ENCODE measurements at regions not wholly inside any gene's neighbourhood (a gene's known extent, or its start where the extent isn't known, plus 50 kb on each side); places are given as distances from the start of the nearest gene placed in this dataset.

DNA sequence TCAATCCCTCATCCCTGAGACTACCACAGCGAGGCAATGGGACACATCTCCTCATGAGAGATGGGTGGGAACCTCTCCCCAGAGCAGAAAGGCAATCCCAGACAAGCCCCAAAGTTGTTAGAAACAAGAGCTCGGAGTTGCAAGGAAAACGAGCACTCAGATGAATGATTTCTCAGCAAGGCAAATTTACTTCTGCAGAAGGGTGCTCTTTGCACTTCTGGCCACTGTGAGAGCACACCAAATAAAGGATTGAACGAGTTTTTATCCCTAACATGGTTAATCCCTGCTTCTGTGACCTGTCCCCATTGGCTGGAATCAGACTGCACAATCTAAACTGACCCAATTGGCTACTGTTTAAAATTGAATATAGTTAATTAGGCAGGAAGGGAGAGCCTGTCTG lies 339.1 kb upstream of the POU1F1 start:
- H3K4me3 Mint-ChIP-seq, result no peak overlapping the region
- no peak overlapping the region for H3K4me2 ChIP-seq (ENCODE audit: insufficient read depth, insufficient read length, low read length)
- H3K36me3 Mint-ChIP-seq (ENCODE audit: insufficient read depth in 1 of 3, low read depth in 3 of 3), result peaks cover 12 to 29% (median 25%) of the 10 kb centered on the region in 3 experiments

More for the DNA sequence above, 339.1 kb upstream of the POU1F1 start:
- H3K79me2 ChIP-seq (ENCODE audit: insufficient read depth, low read length), result no peaks in the 10 kb centered on the region; the same call in 1 of the 2 replicates
- peaks cover 28 to 36% of the 10 kb centered on the region in 2 experiments for H3K9me3 Mint-ChIP-seq
- H3K9me3 ChIP-seq (ENCODE audit: control insufficient read depth, low read depth, low read length), result peaks cover 13% of the 10 kb centered on the region
- no peaks in the 10 kb centered on the region for H3K23me2 ChIP-seq (ENCODE audit: insufficient read length, low read depth, low read length, poor library complexity, severe bottlenecking)
- no peaks in the 10 kb centered on the region for H3K4me1 ChIP-seq (ENCODE audit: insufficient read depth, low read length)
- H2AK5ac ChIP-seq (ENCODE audit: insufficient read length, low read length), result no peak overlapping the region
- H3K4ac ChIP-seq (ENCODE audit: low read depth, low read length), result no peak overlapping the region
- H3K56ac ChIP-seq (ENCODE audit: insufficient read length, low read depth, low read length), result no peak overlapping the region
- H3K27ac Mint-ChIP-seq, result no peak overlapping the region
- no peak overlapping the region for H3T11ph ChIP-seq (ENCODE audit: low read length)
- peak overlapping the region; percentile 77 for H4K8ac ChIP-seq (replicated peaks; ENCODE audit: insufficient read length, low read depth, low read length)
- DNase-seq, result no peak
- no peaks in the 10 kb centered on the region for H3K4me1 Mint-ChIP-seq
- H2AFZ ChIP-seq (ENCODE audit: low read length), result no peak overlapping the region
- TF ChIP-seq, protein P1, sequence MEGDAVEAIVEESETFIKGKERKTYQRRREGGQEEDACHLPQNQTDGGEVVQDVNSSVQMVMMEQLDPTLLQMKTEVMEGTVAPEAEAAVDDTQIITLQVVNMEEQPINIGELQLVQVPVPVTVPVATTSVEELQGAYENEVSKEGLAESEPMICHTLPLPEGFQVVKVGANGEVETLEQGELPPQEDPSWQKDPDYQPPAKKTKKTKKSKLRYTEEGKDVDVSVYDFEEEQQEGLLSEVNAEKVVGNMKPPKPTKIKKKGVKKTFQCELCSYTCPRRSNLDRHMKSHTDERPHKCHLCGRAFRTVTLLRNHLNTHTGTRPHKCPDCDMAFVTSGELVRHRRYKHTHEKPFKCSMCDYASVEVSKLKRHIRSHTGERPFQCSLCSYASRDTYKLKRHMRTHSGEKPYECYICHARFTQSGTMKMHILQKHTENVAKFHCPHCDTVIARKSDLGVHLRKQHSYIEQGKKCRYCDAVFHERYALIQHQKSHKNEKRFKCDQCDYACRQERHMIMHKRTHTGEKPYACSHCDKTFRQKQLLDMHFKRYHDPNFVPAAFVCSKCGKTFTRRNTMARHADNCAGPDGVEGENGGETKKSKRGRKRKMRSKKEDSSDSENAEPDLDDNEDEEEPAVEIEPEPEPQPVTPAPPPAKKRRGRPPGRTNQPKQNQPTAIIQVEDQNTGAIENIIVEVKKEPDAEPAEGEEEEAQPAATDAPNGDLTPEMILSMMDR (conservative IDR thresholded peaks at IDR 0.05), result no peak
- H3K9ac ChIP-seq (ENCODE audit: extremely low read depth, insufficient read length, low read length), result no peak overlapping the region
- no peak overlapping the region for H4K91ac ChIP-seq (ENCODE audit: insufficient read length, low read depth, low read length)
- H2BK5ac ChIP-seq (ENCODE audit: insufficient read length, low read length), result no peak overlapping the region
- H3K27ac ChIP-seq (ENCODE audit: insufficient read length, low read depth, low read length), result no peak overlapping the region
- no peaks in the 10 kb centered on the region for H3K79me1 ChIP-seq (ENCODE audit: insufficient read depth, low read depth, low read length, poor library complexity, severe bottlenecking)
- H4K20me1 ChIP-seq (ENCODE audit: control insufficient read depth, insufficient read depth, insufficient read length), result no peaks in the 10 kb centered on the region
- H3K23ac ChIP-seq (ENCODE audit: insufficient read length, low read depth, low read length), result no peak overlapping the region
- no peak overlapping the region for H2BK20ac ChIP-seq (ENCODE audit: low read depth, low read length, poor library complexity, severe bottlenecking)
- no peak overlapping the region for H3K14ac ChIP-seq (ENCODE audit: insufficient read depth, low read length)
- no peak overlapping the region for H2BK15ac ChIP-seq (ENCODE audit: low read depth, low read length)
- no peaks in the 10 kb centered on the region for H3K27me3 Mint-ChIP-seq (ENCODE audit: low read depth)
- no peak overlapping the region for H2BK120ac ChIP-seq (ENCODE audit: low read depth, low read length, poor library complexity, severe bottlenecking)
- H2BK12ac ChIP-seq (ENCODE audit: insufficient read length, low read depth, low read length), result no peak overlapping the region
- no peak overlapping the region for H3K18ac ChIP-seq (ENCODE audit: insufficient read length, low read depth, low read length)
- H4K5ac ChIP-seq (ENCODE audit: insufficient read length, low read depth, low read length), result no peak overlapping the region
- no CpG with 5 or more reads among the region's 4 CpGs for WGBS (ENCODE audit: extremely low coverage, insufficient read length, low lambda C conversion rate)
- H3K27me3 ChIP-seq (ENCODE audit: insufficient read depth, low read length), result no peaks in the 10 kb centered on the region

Data from H9 (cell line).